ENCODE measurements at regions not wholly inside any gene's neighbourhood (a gene's known extent, or its start where the extent isn't known, plus 50 kb on each side); places are given as distances from the start of the nearest gene placed in this dataset.

DNA sequence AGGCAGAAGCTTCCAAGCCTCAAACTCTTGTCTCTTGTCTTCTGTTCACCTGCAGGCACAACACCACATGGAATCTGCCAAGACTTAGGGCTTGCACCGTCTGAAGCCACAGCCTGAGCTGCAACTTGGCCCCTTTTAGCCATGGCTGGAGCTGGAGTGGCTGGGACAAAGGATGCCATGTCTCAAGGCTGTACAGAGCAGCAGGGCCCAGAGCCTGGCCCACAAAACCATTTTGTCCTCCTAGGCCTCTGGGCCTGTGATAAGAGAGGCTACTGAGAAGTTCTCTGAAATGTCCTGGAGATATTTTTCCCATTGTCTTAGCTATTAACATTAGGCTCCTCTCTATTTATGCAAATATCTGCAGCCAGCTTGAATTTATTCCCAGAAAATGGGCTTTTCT lies 330.8 kb downstream of the DTWD2 start:
- no peak overlapping the region for H3K4me3 ChIP-seq (ENCODE audit: low read depth, low read length)
- TF ChIP-seq, protein P1, sequence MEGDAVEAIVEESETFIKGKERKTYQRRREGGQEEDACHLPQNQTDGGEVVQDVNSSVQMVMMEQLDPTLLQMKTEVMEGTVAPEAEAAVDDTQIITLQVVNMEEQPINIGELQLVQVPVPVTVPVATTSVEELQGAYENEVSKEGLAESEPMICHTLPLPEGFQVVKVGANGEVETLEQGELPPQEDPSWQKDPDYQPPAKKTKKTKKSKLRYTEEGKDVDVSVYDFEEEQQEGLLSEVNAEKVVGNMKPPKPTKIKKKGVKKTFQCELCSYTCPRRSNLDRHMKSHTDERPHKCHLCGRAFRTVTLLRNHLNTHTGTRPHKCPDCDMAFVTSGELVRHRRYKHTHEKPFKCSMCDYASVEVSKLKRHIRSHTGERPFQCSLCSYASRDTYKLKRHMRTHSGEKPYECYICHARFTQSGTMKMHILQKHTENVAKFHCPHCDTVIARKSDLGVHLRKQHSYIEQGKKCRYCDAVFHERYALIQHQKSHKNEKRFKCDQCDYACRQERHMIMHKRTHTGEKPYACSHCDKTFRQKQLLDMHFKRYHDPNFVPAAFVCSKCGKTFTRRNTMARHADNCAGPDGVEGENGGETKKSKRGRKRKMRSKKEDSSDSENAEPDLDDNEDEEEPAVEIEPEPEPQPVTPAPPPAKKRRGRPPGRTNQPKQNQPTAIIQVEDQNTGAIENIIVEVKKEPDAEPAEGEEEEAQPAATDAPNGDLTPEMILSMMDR (IDR thresholded peaks at IDR 0.05; ENCODE audit: low read depth, low read length), result no peak

DNA sequence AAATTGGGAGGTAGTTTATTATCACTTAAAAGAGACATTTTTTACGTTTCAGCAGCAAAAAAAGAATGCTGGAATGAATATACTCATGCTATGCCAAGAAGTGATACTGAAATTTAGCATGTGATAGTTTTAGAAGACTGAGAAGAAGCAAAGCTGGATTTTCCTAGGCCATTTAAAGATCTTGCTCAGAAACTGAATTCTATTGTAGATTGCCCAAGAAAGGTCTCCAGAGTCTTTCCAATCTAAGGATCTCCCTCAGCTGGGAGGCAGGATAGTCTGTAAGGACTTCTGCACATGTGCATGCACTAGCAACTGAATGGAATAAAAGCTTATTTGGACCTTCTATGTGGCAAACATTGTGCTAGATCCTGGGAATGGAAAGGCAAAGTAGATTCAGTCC lies 334.5 kb downstream of the DTWD2 start:
- H3K4me3 ChIP-seq (ENCODE audit: low read depth, low read length), result no peak overlapping the region
- TF ChIP-seq, protein P1 (IDR thresholded peaks at IDR 0.05; ENCODE audit: low read depth, low read length), result no peak

DNA sequence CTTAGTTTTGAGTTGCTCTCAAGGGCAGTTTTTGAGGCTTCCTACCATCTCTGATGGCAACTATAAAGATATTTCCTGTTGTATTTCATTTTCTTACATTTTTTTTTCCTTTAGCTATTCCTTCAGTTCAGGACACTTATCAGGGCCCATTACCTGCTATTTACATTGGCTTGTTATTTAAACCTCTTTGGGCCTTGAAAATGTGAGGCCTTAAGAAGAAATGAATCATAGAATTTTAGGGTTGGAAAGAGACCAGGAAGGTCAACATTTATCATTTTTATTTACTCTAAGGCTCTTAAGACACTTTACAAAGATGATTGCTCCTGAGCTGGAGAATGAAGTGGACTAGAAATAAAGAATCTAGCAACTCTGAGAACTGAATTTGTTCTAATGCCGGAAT lies 335.2 kb downstream of the DTWD2 start:
- H3K4me3 ChIP-seq (ENCODE audit: low read depth, low read length), result no peak overlapping the region
- TF ChIP-seq, protein P1 (IDR thresholded peaks at IDR 0.05; ENCODE audit: low read depth, low read length), result no peak

DNA sequence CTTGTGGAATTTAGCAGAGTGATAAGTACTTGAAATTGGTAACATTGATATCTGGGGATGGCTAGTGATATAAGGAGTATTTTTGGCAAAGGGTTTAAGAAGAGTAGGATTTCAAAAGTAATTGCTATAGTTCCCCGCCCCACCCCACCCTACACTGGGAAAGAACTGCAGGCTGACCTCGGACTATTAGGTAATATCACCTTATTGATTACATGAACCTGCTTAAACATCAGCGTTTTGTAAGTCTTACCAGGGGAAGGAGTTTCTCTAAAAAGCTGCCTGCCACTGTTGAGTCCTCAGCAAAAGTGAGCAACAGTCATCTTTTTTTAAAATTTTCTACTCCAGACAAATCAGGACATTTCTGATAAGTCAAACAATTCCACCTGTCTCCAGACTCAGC lies 337.3 kb downstream of the DTWD2 start:
- TF ChIP-seq, protein P1 (IDR thresholded peaks at IDR 0.05; ENCODE audit: low read depth, low read length), result no peak
- H3K4me3 ChIP-seq (ENCODE audit: low read depth, low read length), result no peak overlapping the region

DNA sequence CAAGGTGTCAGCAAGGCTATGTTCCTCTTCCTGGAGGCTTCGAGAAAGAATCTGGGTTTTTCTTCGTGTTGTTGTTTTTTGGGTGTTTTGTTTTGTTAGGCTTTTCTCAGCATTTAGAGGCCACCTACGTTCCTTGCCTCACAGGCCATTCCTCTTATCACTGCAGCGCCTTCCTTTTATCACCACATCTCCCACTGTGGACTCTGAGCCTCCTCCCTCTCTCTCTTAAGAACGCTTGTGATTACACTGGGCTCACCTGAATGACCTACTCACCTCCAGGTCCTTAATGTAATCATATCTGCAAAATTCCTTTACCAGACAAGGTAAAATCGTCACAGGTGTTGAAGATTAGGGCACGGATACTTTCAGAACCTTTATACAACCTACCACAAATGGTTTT lies 340.8 kb downstream of the DTWD2 start:
- TF ChIP-seq, protein P1 (IDR thresholded peaks at IDR 0.05; ENCODE audit: low read depth, low read length), result no peak
- H3K4me3 ChIP-seq (ENCODE audit: low read depth, low read length), result no peak overlapping the region

DNA sequence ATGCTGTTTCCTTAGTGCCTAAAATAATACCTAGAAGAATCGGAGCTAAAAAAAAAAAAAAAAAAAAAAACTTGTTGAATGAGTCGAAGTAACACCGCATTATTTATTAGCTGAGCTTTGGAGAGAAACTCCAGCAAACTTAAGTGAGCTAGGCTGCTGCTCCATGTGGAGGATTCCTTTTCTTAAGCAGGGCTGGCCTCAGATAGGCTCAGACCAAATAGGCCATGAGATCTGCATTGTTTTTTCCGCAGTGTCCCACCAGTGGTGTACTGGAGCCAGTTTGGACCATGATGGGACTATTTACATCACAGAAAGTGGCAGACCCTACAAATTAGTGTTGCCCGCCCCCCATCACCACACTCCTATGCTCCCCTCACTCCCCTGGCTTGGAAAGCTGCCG lies 341.4 kb downstream of the DTWD2 start:
- H3K4me3 ChIP-seq (ENCODE audit: low read depth, low read length), result no peak overlapping the region
- TF ChIP-seq, protein P1 (IDR thresholded peaks at IDR 0.05; ENCODE audit: low read depth, low read length), result no peak

DNA sequence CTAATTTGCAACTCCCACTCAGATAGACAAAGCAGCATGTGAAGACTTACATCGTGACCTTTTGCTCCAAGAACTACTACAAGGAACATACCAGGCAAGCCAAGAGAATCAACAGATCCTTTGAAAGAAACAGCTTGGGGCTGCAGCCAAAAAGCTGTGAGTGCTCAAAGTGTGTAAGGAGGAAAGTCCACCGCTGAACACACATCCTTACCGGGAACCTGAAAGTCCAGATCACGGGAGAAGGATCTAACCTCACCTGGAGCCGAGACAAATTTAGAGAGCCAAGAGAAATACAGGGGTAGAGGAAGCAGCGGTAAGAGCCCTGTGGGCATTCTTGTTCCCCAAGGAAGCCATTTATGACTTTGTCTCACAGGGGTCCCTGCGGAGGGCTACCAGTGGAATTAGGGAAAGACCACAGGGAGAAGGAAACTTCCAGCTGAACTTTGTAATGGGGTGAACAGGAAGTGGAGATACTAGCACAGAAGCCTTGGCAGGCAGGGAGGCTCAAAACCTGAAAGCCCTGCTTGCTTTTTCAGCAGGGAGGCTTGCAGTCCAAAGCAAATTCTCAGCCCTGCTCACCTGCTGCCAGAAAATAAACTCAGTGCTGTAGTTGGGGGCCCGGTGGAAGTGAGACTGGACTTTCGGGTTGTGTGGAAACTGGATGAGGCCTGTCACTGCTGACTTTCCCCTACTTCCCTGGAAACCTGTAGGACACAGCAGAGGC lies 350.2 kb downstream of the DTWD2 start:
- TF ChIP-seq, protein P1 (IDR thresholded peaks at IDR 0.05; ENCODE audit: low read depth, low read length), result no peak
- H3K4me3 ChIP-seq (ENCODE audit: low read depth, low read length), result no peak overlapping the region

Data from WI38 (cell line).